DMS79 treated with DMSO at 0.1 percent for 48 hours (cell line): ENCODE measurements at regions not wholly inside any gene's neighbourhood (a gene's known extent, or its start where the extent isn't known, plus 50 kb on each side); places are given as distances from the start of the nearest gene placed in this dataset.

ENCODE experiments used
- DNase-seq: peaks from one replicate; lab custom pipeline; 2025; lab: John Stamatoyannopoulos, UW

- DNase-seq: no peak
Observed at GRCh38 chr1:232682248-232682647, 52.3 kb upstream of the SIPA1L2 start.

- no peak for DNase-seq
Observed at GRCh38 chr1:232684371-232685105, 54.6 kb upstream of the SIPA1L2 start.

- no peak for DNase-seq
Observed at GRCh38 chr1:232686346-232686745, 56.4 kb upstream of the SIPA1L2 start.

- no peak for DNase-seq
Observed at GRCh38 chr1:232687304-232687703, 57.4 kb upstream of the SIPA1L2 start.

- no peak for DNase-seq
Observed at GRCh38 chr1:232687728-232688127, 57.8 kb upstream of the SIPA1L2 start.

- no peak for DNase-seq
Observed at GRCh38 chr1:232688398-232688797, 58.5 kb upstream of the SIPA1L2 start.

- no peak for DNase-seq
Observed at GRCh38 chr1:232689711-232690110, 59.8 kb upstream of the SIPA1L2 start.

GRCh38 chr1:232690285-232690935 lies 60.5 kb upstream of the SIPA1L2 start:
- DNase-seq: no peak

- DNase-seq: no peak
Observed at GRCh38 chr1:232694475-232694874, 64.5 kb upstream of the SIPA1L2 start.

GRCh38 chr1:232695621-232696385 lies 65.9 kb upstream of the SIPA1L2 start:
- DNase-seq: no peak

- no peak for DNase-seq
Observed at GRCh38 chr1:232696466-232696865, 66.5 kb upstream of the SIPA1L2 start.

- no peak for DNase-seq
Observed at GRCh38 chr1:232697187-232697822, 67.4 kb upstream of the SIPA1L2 start.

- no peak for DNase-seq
Observed at GRCh38 chr1:232699814-232700213, 69.9 kb upstream of the SIPA1L2 start.

- no peak for DNase-seq
Observed at GRCh38 chr1:232702911-232703310, 73.0 kb upstream of the SIPA1L2 start.

GRCh38 chr1:232704256-232704655 lies 74.3 kb upstream of the SIPA1L2 start:
- no peak for DNase-seq

GRCh38 chr1:232704694-232705680 lies 75.1 kb upstream of the SIPA1L2 start:
- DNase-seq: peak; percentile 89

- DNase-seq: no peak
Observed at GRCh38 chr1:232705815-232706575, 76.1 kb upstream of the SIPA1L2 start.

- DNase-seq: peak; percentile 6
Observed at GRCh38 chr1:232707142-232707541, 77.2 kb upstream of the SIPA1L2 start.

GRCh38 chr1:232709386-232709785 lies 79.5 kb upstream of the SIPA1L2 start:
- no peak for DNase-seq

GRCh38 chr1:232711996-232712395 lies 82.1 kb upstream of the SIPA1L2 start:
- DNase-seq: no peak
